HEK293 (cell line): ENCODE measurements at regions not wholly inside any gene's neighbourhood (a gene's known extent, or its start where the extent isn't known, plus 50 kb on each side); places are given as distances from the start of the nearest gene placed in this dataset.

Source experiments
- CTCF ChIA-PET: fragments of 350-600 bp; formaldehyde crosslinking; extraction: SDS; loops from one replicate; lab custom pipeline; 2021; ENCODE audit warnings: antibody characterized with exemption; lab: Yijun Ruan, JAX
- POLR2A ChIA-PET: fragments of 300-600 bp; formaldehyde crosslinking; extraction: SDS; loops from one replicate; lab custom pipeline; 2020; ENCODE audit warnings: antibody characterized with exemption, inconsistent platforms; lab: Yijun Ruan, JAX
- H3K27ac ChIP-seq: fragments of 200-500 bp; sonication (Bioruptor generic); 2 replicates; pipeline ENCODE4 v1.5.1; 2014; ENCODE audit warnings: low read depth, low read length, control low read depth, inconsistent platforms; ENCODE audit errors: extremely low read depth
- H3K36me3 ChIP-seq, 2 experiments: fragments of 200-500 bp in 1 of 2; sonication (Bioruptor generic) in 1 of 2; 1 replicate in 1 of 2; 2 replicates in 1 of 2; pipeline ENCODE4 v1.5.1; 2014 to 2017; ENCODE audit warnings: inconsistent platforms in 2 of 2, low read length in 2 of 2; ENCODE audit not compliant: control insufficient read depth in 2 of 2, insufficient read depth in 1 of 2
- H3K4me1 ChIP-seq: fragments of 200-500 bp; sonication (Bioruptor generic); 2 replicates; pipeline ENCODE4 v1.5.1; 2014; ENCODE audit warnings: mild to moderate bottlenecking, low read length, inconsistent platforms; ENCODE audit not compliant: control insufficient read depth, insufficient read depth
- H3K4me3 ChIP-seq: 2 replicates; pipeline ENCODE4 v1.5.1; 2011; ENCODE audit warnings: low read depth, mild to moderate bottlenecking, control low read depth, low read length, moderate library complexity
- H3K9me3 ChIP-seq: fragments of 200-500 bp; sonication (Bioruptor generic); 2 replicates; pipeline ENCODE4 v1.5.1; 2014; ENCODE audit warnings: low read depth, low read length, inconsistent platforms; ENCODE audit not compliant: control insufficient read depth, insufficient read depth
- EGR2 ChIP-seq: fragments of 450-650 bp; formaldehyde crosslinking; IDR thresholded peaks from 2 replicates; pipeline ENCODE4 v1.5.1; 2016; ENCODE audit warnings: low read depth, missing biosample characterization, missing genetic modification characterization
- GLIS1 ChIP-seq: fragments of 450-650 bp; formaldehyde crosslinking; IDR thresholded peaks from 2 replicates; pipeline ENCODE4 v1.5.1; 2016; ENCODE audit warnings: missing biosample characterization, missing genetic modification characterization
- GLIS2 ChIP-seq: fragments of 450-650 bp; formaldehyde crosslinking; IDR thresholded peaks from 2 replicates; pipeline ENCODE4 v1.5.1; 2016; ENCODE audit warnings: missing biosample characterization, missing genetic modification characterization
- REPIN1 ChIP-seq: fragments of 450-650 bp; formaldehyde crosslinking; IDR thresholded peaks from 2 replicates; pipeline ENCODE4 v1.5.1; 2017; ENCODE audit warnings: missing biosample characterization, missing genetic modification characterization, low read depth
- ZBTB11 ChIP-seq: fragments of 450-650 bp; formaldehyde crosslinking; conservative IDR thresholded peaks from 2 replicates; pipeline ENCODE4 v1.5.1; 2016; ENCODE audit warnings: low read depth, missing biosample characterization, missing genetic modification characterization
- ZNF214 ChIP-seq: fragments of 450-650 bp; formaldehyde crosslinking; IDR thresholded peaks from 2 replicates; pipeline ENCODE4 v1.5.1; 2017; ENCODE audit warnings: missing biosample characterization, mild to moderate bottlenecking, missing genetic modification characterization, borderline replicate concordance
- ZNF239 ChIP-seq: fragments of 450-650 bp; formaldehyde crosslinking; IDR thresholded peaks from 2 replicates; pipeline ENCODE4 v1.5.1; 2016; ENCODE audit warnings: missing biosample characterization, missing genetic modification characterization
- ZNF248 ChIP-seq: fragments of 450-650 bp; formaldehyde crosslinking; IDR thresholded peaks from 2 replicates; pipeline ENCODE4 v1.5.1; 2017; ENCODE audit warnings: missing biosample characterization, missing genetic modification characterization
- ZNF335 ChIP-seq: fragments of 450-650 bp; formaldehyde crosslinking; conservative IDR thresholded peaks from 2 replicates; pipeline ENCODE4 v1.5.1; 2016; ENCODE audit warnings: missing biosample characterization, missing genetic modification characterization
- ZNF549 ChIP-seq: fragments of 450-650 bp; IDR thresholded peaks from 2 replicates; pipeline ENCODE4 v1.5.1; 2018; ENCODE audit warnings: missing biosample characterization, missing genetic modification characterization, mild to moderate bottlenecking, inconsistent platforms, moderate library complexity
- ZNF596 ChIP-seq: fragments of 450-650 bp; IDR thresholded peaks from 2 replicates; pipeline ENCODE4 v1.5.0; 2018; ENCODE audit warnings: missing biosample characterization, mild to moderate bottlenecking, missing genetic modification characterization, moderate library complexity
- ZNF658 ChIP-seq: fragments of 450-650 bp; formaldehyde crosslinking; IDR thresholded peaks from 2 replicates; pipeline ENCODE4; 2016; ENCODE audit warnings: missing biosample characterization, missing genetic modification characterization
- TF ChIP-seq, protein P1 (sequence below): fragments of 450-650 bp; formaldehyde crosslinking; IDR thresholded peaks from 2 replicates; pipeline ENCODE4 v1.5.1; 2016; ENCODE audit warnings: missing biosample characterization, missing genetic modification characterization, low read depth
- TF ChIP-seq, protein P2 (sequence below): fragments of 450-650 bp; formaldehyde crosslinking; IDR thresholded peaks from 2 replicates; pipeline ENCODE4 v1.5.1; 2017; ENCODE audit warnings: missing biosample characterization, missing genetic modification characterization
- TF ChIP-seq, protein P3 (sequence below): fragments of 450-650 bp; IDR thresholded peaks from 2 replicates; pipeline ENCODE4 v1.5.1; 2018; ENCODE audit warnings: missing biosample characterization, missing genetic modification characterization
- TF ChIP-seq, protein P4 (sequence below): fragments of 450-650 bp; formaldehyde crosslinking; IDR thresholded peaks from 2 replicates; pipeline ENCODE4 v1.5.1; 2016; ENCODE audit warnings: missing biosample characterization, missing genetic modification characterization
- TF ChIP-seq, protein P5 (sequence below): fragments of 450-650 bp; formaldehyde crosslinking; IDR thresholded peaks from 2 replicates; pipeline ENCODE4 v1.5.1; 2016; ENCODE audit warnings: missing biosample characterization, missing genetic modification characterization
- TF ChIP-seq, protein P6 (sequence below): fragments of 450-650 bp; formaldehyde crosslinking; IDR thresholded peaks from 2 replicates; pipeline ENCODE4 v1.5.1; 2017; ENCODE audit warnings: missing biosample characterization, missing genetic modification characterization

DNA sequence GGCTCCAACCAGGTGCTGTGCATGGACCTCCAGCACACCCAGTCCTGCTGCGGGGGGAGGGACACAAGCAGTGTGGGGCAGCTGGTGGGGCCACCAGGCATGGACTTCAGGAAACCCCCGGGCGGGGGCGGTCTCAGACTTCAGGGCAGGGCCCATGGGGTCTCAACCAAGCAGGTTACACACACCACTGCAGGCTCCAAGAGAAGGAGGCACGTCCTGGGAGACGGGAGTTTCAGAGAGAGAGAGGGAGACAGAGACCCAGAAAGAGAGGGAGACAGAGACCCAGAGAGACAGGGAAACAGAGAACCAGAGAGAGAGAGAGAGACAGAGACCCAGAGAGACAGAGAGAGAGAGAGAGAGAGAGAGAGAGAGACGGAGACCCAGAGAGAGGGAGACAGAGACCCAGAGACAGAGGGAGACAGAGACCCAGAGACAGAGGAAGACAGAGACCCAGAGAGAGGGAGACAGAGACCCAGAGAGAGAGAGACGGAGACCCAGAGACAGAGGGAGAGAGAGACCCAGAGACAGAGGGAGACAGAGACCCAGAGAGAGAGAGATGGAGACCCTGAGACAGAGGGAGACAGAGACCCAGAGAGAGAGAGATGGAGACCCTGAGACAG is 128.9 kb downstream of the NCOR2 start (continued):
- TF ChIP-seq ZBTB11 (tag by site-specific recombination), result no peak
- peak; percentile 76 for TF ChIP-seq GLIS2 (tag by site-specific recombination)
- peak; percentile 45; the same call in 1 of the 2 replicates for TF ChIP-seq GLIS1
- no peak for TF ChIP-seq ZNF335 (tag by site-specific recombination)
- peak; percentile 96 for TF ChIP-seq ZNF596 (tag by site-specific recombination)
- TF ChIP-seq, protein P1, sequence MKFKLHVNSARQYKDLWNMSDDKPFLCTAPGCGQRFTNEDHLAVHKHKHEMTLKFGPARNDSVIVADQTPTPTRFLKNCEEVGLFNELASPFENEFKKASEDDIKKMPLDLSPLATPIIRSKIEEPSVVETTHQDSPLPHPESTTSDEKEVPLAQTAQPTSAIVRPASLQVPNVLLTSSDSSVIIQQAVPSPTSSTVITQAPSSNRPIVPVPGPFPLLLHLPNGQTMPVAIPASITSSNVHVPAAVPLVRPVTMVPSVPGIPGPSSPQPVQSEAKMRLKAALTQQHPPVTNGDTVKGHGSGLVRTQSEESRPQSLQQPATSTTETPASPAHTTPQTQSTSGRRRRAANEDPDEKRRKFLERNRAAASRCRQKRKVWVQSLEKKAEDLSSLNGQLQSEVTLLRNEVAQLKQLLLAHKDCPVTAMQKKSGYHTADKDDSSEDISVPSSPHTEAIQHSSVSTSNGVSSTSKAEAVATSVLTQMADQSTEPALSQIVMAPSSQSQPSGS (tag by site-specific recombination), result no peak
- TF ChIP-seq, protein P2, sequence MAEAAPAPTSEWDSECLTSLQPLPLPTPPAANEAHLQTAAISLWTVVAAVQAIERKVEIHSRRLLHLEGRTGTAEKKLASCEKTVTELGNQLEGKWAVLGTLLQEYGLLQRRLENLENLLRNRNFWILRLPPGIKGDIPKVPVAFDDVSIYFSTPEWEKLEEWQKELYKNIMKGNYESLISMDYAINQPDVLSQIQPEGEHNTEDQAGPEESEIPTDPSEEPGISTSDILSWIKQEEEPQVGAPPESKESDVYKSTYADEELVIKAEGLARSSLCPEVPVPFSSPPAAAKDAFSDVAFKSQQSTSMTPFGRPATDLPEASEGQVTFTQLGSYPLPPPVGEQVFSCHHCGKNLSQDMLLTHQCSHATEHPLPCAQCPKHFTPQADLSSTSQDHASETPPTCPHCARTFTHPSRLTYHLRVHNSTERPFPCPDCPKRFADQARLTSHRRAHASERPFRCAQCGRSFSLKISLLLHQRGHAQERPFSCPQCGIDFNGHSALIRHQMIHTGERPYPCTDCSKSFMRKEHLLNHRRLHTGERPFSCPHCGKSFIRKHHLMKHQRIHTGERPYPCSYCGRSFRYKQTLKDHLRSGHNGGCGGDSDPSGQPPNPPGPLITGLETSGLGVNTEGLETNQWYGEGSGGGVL, result no peak

DNA sequence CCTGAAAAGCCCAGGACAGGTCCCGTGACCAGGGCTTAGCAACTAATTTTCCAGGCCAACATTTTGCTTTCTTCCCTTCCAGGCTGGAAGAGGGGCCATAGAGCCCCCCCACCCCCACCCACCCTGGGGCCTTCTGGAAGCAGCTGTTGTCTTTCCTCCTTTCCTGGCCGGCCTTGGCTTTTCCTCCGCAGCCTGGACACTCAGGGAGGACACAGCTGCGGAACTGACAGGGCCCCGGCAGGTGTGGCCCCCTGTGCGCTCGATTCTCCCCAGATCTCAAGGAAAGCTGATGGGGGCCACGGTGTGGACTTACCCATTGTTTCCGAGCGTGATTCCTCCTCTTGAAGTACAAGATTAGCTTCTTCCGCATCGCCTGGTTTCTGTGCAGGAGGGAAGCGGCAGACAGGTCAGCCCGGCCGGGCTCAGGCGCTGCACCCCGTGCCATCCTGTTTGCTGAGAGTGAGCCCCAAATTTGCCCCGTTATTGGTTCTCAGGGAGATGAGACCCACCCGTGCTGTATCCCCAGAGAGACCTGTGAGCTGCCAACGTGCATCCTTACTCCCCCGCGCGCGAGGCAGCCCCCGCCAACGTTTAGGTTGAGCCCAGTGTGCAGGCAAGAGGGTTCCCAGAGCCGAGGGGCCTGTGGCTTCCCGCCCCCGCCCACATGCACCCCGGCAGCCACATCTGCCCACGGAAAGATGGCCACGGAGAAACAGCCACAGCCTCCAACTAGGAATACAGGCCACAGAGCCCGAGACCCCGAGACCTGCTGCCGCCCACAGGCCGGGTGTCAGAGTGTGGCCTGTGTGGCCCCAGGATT is 129.6 kb downstream of the NCOR2 start:
- peaks cover 3 to 23% of the 10 kb centered on the region in 2 experiments; a peak in 2 of 3 replicates for H3K36me3 ChIP-seq
- no peaks in the 10 kb centered on the region for H3K4me1 ChIP-seq
- no peak overlapping the region for H3K4me3 ChIP-seq
- ChIA-PET POLR2A (interaction anchor here (0.6 kb wide), 1 partner anchor 16 kb away, joined by 6 read pairs; no protein-coding TSS in a partner anchor), CTCF (interaction anchor here (0.6 kb wide), 1 partner anchor 10 kb away, joined by 4 read pairs; no protein-coding TSS in a partner anchor)
- no peak overlapping the region for H3K27ac ChIP-seq
- no peaks in the 10 kb centered on the region for H3K9me3 ChIP-seq
- TF ChIP-seq ZNF549 (tag by site-specific recombination) (no peak), ZNF248 (no peak), REPIN1 (tag by site-specific recombination) (no peak), EGR2 (tag by site-specific recombination) (peak; percentile 57), ZNF239 (tag by site-specific recombination) (no peak), ZNF658 (tag by site-specific recombination) (no peak), ZNF214 (tag by site-specific recombination) (no peak)
- TF ChIP-seq, protein P3, sequence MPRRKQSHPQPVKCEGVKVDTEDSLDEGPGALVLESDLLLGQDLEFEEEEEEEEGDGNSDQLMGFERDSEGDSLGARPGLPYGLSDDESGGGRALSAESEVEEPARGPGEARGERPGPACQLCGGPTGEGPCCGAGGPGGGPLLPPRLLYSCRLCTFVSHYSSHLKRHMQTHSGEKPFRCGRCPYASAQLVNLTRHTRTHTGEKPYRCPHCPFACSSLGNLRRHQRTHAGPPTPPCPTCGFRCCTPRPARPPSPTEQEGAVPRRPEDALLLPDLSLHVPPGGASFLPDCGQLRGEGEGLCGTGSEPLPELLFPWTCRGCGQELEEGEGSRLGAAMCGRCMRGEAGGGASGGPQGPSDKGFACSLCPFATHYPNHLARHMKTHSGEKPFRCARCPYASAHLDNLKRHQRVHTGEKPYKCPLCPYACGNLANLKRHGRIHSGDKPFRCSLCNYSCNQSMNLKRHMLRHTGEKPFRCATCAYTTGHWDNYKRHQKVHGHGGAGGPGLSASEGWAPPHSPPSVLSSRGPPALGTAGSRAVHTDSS (tag by site-specific recombination), result no peak
- TF ChIP-seq, protein P4, sequence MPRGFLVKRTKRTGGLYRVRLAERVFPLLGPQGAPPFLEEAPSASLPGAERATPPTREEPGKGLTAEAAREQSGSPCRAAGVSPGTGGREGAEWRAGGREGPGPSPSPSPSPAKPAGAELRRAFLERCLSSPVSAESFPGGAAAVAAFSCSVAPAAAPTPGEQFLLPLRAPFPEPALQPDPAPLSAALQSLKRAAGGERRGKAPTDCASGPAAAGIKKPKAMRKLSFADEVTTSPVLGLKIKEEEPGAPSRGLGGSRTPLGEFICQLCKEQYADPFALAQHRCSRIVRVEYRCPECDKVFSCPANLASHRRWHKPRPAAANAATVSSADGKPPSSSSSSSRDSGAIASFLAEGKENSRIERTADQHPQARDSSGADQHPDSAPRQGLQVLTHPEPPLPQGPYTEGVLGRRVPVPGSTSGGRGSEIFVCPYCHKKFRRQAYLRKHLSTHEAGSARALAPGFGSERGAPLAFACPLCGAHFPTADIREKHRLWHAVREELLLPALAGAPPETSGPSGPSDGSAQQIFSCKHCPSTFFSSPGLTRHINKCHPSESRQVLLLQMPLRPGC, result no peak
- TF ChIP-seq, protein P5, sequence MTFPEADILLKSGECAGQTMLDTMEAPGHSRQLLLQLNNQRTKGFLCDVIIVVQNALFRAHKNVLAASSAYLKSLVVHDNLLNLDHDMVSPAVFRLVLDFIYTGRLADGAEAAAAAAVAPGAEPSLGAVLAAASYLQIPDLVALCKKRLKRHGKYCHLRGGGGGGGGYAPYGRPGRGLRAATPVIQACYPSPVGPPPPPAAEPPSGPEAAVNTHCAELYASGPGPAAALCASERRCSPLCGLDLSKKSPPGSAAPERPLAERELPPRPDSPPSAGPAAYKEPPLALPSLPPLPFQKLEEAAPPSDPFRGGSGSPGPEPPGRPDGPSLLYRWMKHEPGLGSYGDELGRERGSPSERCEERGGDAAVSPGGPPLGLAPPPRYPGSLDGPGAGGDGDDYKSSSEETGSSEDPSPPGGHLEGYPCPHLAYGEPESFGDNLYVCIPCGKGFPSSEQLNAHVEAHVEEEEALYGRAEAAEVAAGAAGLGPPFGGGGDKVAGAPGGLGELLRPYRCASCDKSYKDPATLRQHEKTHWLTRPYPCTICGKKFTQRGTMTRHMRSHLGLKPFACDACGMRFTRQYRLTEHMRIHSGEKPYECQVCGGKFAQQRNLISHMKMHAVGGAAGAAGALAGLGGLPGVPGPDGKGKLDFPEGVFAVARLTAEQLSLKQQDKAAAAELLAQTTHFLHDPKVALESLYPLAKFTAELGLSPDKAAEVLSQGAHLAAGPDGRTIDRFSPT (tag by site-specific recombination), result no peak
- TF ChIP-seq, protein P6, sequence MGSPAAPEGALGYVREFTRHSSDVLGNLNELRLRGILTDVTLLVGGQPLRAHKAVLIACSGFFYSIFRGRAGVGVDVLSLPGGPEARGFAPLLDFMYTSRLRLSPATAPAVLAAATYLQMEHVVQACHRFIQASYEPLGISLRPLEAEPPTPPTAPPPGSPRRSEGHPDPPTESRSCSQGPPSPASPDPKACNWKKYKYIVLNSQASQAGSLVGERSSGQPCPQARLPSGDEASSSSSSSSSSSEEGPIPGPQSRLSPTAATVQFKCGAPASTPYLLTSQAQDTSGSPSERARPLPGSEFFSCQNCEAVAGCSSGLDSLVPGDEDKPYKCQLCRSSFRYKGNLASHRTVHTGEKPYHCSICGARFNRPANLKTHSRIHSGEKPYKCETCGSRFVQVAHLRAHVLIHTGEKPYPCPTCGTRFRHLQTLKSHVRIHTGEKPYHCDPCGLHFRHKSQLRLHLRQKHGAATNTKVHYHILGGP (tag by site-specific recombination), result peak; percentile 45; the same call in 1 of the 2 replicates
